GM21619 (cell line): ENCODE measurements at regions not wholly inside any gene's neighbourhood (a gene's known extent, or its start where the extent isn't known, plus 50 kb on each side); places are given as distances from the start of the nearest gene placed in this dataset.

Source experiments
- ATAC-seq: cut with Tn5 transposase; IDR thresholded peaks from one replicate; pipeline ENCODE4 v1.9.1; 2021; ENCODE audit not compliant: unreplicated experiment

GRCh38 chrX:39645178-39645895, 452.4 kb downstream of the BCOR start:
- ATAC-seq: no peak

- ATAC-seq: no peak
These were observed 449.1 kb downstream of the BCOR start for GRCh38 chrX:39648548-39649254.

GRCh38 chrX:39650768-39651347, 446.9 kb downstream of the BCOR start:
- no peak for ATAC-seq

- no peak for ATAC-seq
These were observed 445.4 kb downstream of the BCOR start for GRCh38 chrX:39652336-39652735.

GRCh38 chrX:39653691-39654090, 444.1 kb downstream of the BCOR start:
- no peak for ATAC-seq

GRCh38 chrX:39654183-39654925, 443.4 kb downstream of the BCOR start:
- no peak for ATAC-seq

GRCh38 chrX:39654952-39655351, 442.8 kb downstream of the BCOR start:
- ATAC-seq: no peak

GRCh38 chrX:39661116-39661907, 436.4 kb downstream of the BCOR start:
- no peak for ATAC-seq

- no peak for ATAC-seq
These were observed 431.8 kb downstream of the BCOR start for GRCh38 chrX:39665830-39666518.

GRCh38 chrX:39667191-39667590, 430.6 kb downstream of the BCOR start:
- ATAC-seq: no peak

- ATAC-seq: no peak
These were observed 429.8 kb downstream of the BCOR start for GRCh38 chrX:39667736-39668482.

- ATAC-seq: no peak
These were observed 428.1 kb downstream of the BCOR start for GRCh38 chrX:39669668-39670067.

- no peak for ATAC-seq
These were observed 427.5 kb downstream of the BCOR start for GRCh38 chrX:39670281-39670680.

- ATAC-seq: no peak
These were observed 425.4 kb downstream of the BCOR start for GRCh38 chrX:39672405-39672804.

GRCh38 chrX:39674490-39675161, 423.1 kb downstream of the BCOR start:
- no peak for ATAC-seq

- ATAC-seq: no peak
These were observed 422.6 kb downstream of the BCOR start for GRCh38 chrX:39675162-39675553.

- ATAC-seq: no peak
These were observed 422.1 kb downstream of the BCOR start for GRCh38 chrX:39675619-39676018.

GRCh38 chrX:39676434-39676833, 421.3 kb downstream of the BCOR start:
- ATAC-seq: no peak

GRCh38 chrX:39677585-39677977, 420.2 kb downstream of the BCOR start:
- ATAC-seq: no peak
